T-helper 2 cell treated with Interferon-gamma antibody and Interleukin-4, amounts not matched to agents 5 μg/mL and 100 μg/mL, for 36 hours (primary cell): ENCODE measurements at regions not wholly inside any gene's neighbourhood (a gene's known extent, or its start where the extent isn't known, plus 50 kb on each side); places are given as distances from the start of the nearest gene placed in this dataset.

ENCODE experiments used
- DNase-seq: peaks from one replicate; pipeline ENCODE4 v3.0.0; 2021; ENCODE audit warnings: low spot score
- H3K27ac Mint-ChIP-seq: one replicate; pipeline ENCODE4 v1.8.0; 2021; ENCODE audit warnings: mild to moderate bottlenecking, mixed read lengths
- H3K27me3 Mint-ChIP-seq: one replicate; pipeline ENCODE4 v1.8.0; 2021; ENCODE audit warnings: low read depth, mixed read lengths
- H3K36me3 Mint-ChIP-seq: one replicate; pipeline ENCODE4 v1.8.0; 2021; ENCODE audit warnings: low read depth, mixed read lengths
- H3K4me1 Mint-ChIP-seq: one replicate; pipeline ENCODE4 v1.8.0; 2021; ENCODE audit warnings: low read depth, mixed read lengths
- H3K4me3 Mint-ChIP-seq: one replicate; pipeline ENCODE4 v1.8.0; 2022; ENCODE audit warnings: mild to moderate bottlenecking, moderate library complexity, mixed read lengths
- H3K9me3 Mint-ChIP-seq: one replicate; pipeline ENCODE4 v1.8.0; 2021; ENCODE audit warnings: mixed read lengths

- Mint-ChIP-seq H3K27ac (no peak overlapping the region), H3K9me3 (no peaks in the 10 kb centered on the region), H3K27me3 (no peaks in the 10 kb centered on the region), H3K4me1 (no peaks in the 10 kb centered on the region), H3K4me3 (no peak overlapping the region), H3K36me3 (no peaks in the 10 kb centered on the region)
- DNase-seq: no peak
These were observed 92.1 kb upstream of the FZD10 start for GRCh38 chr12:130070126-130070611.

GRCh38 chr12:130073721-130074120 is 88.5 kb upstream of the FZD10 start:
- DNase-seq: no peak
- no peak overlapping the region for H3K4me3 Mint-ChIP-seq

DNA sequence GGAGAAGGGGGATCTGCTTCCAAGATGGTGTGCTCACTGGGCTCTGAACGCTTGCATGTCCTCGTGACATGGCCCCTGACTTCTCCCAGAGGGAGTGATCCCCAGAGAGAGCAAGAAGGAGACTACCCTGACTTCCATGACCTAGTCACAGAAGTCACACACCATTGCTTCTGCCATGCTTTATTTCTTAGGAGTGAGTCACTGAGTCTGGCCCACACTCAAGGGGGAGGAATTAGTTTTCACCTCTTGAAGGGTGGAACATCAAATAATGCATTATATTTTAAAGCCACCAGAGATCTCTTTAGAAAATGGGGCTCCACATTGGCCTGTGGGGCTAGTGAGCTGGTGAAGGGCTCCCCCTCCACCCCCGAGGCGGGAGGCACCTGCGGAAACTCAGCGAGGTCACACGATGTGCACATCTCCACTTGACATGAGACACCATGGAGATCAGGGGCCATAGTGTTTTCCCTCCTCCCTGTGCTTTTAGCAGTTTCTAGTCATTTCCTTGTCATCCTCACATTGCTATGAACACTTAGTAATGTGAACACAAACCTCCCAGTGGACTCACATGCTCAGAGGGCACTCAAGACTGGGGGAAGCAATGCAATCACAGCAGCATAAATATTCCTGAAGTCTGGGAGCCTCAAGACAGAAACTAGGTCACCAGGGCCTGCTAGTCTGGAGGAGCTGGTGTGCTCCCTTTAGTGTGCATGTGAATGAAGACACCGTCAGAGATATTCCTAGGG is 87.4 kb upstream of the FZD10 start:
- Mint-ChIP-seq H3K9me3 (peaks cover 35% of the 10 kb centered on the region), H3K27me3 (no peaks in the 10 kb centered on the region), H3K27ac (no peak overlapping the region), H3K4me1 (no peaks in the 10 kb centered on the region), H3K36me3 (no peaks in the 10 kb centered on the region), H3K4me3 (no peak overlapping the region)
- no peak for DNase-seq

More at GRCh38 chr12:130073721-130074120, 88.5 kb upstream of the FZD10 start:
- Mint-ChIP-seq H3K27ac (no peak overlapping the region), H3K36me3 (no peaks in the 10 kb centered on the region), H3K27me3 (no peaks in the 10 kb centered on the region), H3K4me1 (no peaks in the 10 kb centered on the region), H3K9me3 (peaks cover 25% of the 10 kb centered on the region)

- Mint-ChIP-seq H3K4me3 (no peak overlapping the region), H3K27ac (no peak overlapping the region), H3K4me1 (no peaks in the 10 kb centered on the region), H3K36me3 (no peaks in the 10 kb centered on the region), H3K9me3 (peaks cover 35% of the 10 kb centered on the region), H3K27me3 (no peaks in the 10 kb centered on the region)
- no peak for DNase-seq
These were observed 86.7 kb upstream of the FZD10 start for GRCh38 chr12:130075497-130076076.

GRCh38 chr12:130076126-130076525 is 86.1 kb upstream of the FZD10 start:
- no peak overlapping the region for H3K4me3 Mint-ChIP-seq
- peaks cover 35% of the 10 kb centered on the region for H3K9me3 Mint-ChIP-seq
- no peak overlapping the region for H3K27ac Mint-ChIP-seq
- DNase-seq: no peak
- H3K36me3 Mint-ChIP-seq: no peaks in the 10 kb centered on the region
- H3K4me1 Mint-ChIP-seq: no peaks in the 10 kb centered on the region
- no peaks in the 10 kb centered on the region for H3K27me3 Mint-ChIP-seq

- DNase-seq: no peak
- no peaks in the 10 kb centered on the region for H3K36me3 Mint-ChIP-seq
- H3K9me3 Mint-ChIP-seq: peaks cover 35% of the 10 kb centered on the region
- H3K27ac Mint-ChIP-seq: no peak overlapping the region
- H3K4me3 Mint-ChIP-seq: no peak overlapping the region
- no peaks in the 10 kb centered on the region for H3K4me1 Mint-ChIP-seq
- H3K27me3 Mint-ChIP-seq: no peaks in the 10 kb centered on the region
These were observed 85.5 kb upstream of the FZD10 start for GRCh38 chr12:130076752-130077151.

GRCh38 chr12:130078852-130079251 is 83.4 kb upstream of the FZD10 start:
- Mint-ChIP-seq H3K4me3 (no peak overlapping the region), H3K27me3 (no peaks in the 10 kb centered on the region), H3K4me1 (peaks cover 3% of the 10 kb centered on the region), H3K9me3 (peaks cover 35% of the 10 kb centered on the region), H3K27ac (no peak overlapping the region), H3K36me3 (no peaks in the 10 kb centered on the region)
- DNase-seq: no peak

- H3K27ac Mint-ChIP-seq: no peak overlapping the region
- no peak overlapping the region for H3K4me3 Mint-ChIP-seq
- H3K27me3 Mint-ChIP-seq: no peaks in the 10 kb centered on the region
- H3K4me1 Mint-ChIP-seq: peaks cover 3% of the 10 kb centered on the region
- no peak for DNase-seq
- peaks cover 35% of the 10 kb centered on the region for H3K9me3 Mint-ChIP-seq
- H3K36me3 Mint-ChIP-seq: no peaks in the 10 kb centered on the region
These were observed 83.0 kb upstream of the FZD10 start for GRCh38 chr12:130079279-130079678.

GRCh38 chr12:130080205-130080604 is 82.1 kb upstream of the FZD10 start:
- no peak overlapping the region for H3K27ac Mint-ChIP-seq
- H3K36me3 Mint-ChIP-seq: no peaks in the 10 kb centered on the region
- H3K4me1 Mint-ChIP-seq: peaks cover 3% of the 10 kb centered on the region
- no peaks in the 10 kb centered on the region for H3K27me3 Mint-ChIP-seq
- no peak for DNase-seq
- H3K4me3 Mint-ChIP-seq: no peak overlapping the region
- H3K9me3 Mint-ChIP-seq: peaks cover 35% of the 10 kb centered on the region

DNA sequence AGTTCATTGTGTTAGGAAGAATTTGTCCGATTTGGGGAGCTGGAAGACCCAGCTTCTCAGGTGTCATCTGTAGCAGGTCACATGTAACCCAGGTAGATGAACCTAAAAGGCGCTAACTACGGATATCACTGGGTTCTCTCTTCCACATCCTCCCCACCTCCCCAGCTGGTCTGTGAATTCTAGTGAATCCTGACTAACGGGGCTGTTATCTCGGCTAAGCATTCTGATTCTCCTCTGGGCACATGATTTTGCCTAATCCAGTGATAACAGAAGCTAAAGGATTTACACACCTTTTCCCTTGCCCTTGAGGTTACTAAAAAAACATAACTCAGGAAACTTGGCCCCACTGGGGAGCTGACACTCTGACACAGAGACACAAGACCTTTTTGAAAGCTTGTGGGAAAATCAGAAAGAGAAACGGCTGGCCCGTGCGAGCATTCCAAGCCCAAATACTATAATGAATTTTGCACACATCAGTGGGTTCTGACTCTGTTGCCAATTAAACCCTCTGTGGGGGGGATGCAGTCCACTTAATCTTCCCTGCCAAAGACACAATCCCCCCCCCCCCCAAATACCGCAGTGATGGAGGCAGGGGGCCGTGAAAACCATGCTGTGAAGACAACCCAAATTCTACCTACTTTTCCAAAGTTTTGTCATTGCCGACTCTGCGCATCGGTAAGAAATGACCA is 81.0 kb upstream of the FZD10 start:
- Mint-ChIP-seq H3K4me3 (no peak overlapping the region), H3K36me3 (no peaks in the 10 kb centered on the region), H3K27ac (no peak overlapping the region), H3K27me3 (no peaks in the 10 kb centered on the region), H3K4me1 (peaks cover 5% of the 10 kb centered on the region), H3K9me3 (peaks cover 34% of the 10 kb centered on the region)
- no peak for DNase-seq

GRCh38 chr12:130083002-130083401 is 79.3 kb upstream of the FZD10 start:
- Mint-ChIP-seq H3K27me3 (no peaks in the 10 kb centered on the region), H3K27ac (no peak overlapping the region), H3K4me1 (peaks cover 11% of the 10 kb centered on the region), H3K36me3 (no peaks in the 10 kb centered on the region), H3K9me3 (peaks cover 17% of the 10 kb centered on the region), H3K4me3 (no peak overlapping the region)
- DNase-seq: no peak

DNA sequence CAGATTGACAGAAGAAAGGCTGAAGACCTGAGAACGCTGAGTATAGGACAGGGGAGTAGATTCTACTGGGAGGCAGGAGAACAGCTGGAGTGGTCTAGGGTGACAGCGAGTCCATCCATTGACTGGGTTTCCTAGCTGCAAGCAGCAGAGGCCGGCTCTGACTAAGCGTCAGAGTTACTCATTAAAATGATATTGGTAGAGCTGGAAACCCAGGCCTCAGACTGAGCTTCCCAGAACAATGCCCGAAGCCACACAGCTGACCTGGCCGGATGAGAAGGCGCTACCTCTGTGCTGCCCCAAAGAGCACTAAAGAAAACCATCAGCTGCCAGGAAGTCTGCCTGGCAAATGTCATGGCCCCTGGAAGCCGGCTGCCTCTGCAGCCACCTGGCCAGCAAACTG is 78.5 kb upstream of the FZD10 start:
- Mint-ChIP-seq H3K27ac (no peak overlapping the region), H3K4me3 (no peak overlapping the region), H3K27me3 (no peaks in the 10 kb centered on the region), H3K4me1 (peaks cover 11% of the 10 kb centered on the region), H3K36me3 (no peaks in the 10 kb centered on the region), H3K9me3 (peaks cover 10% of the 10 kb centered on the region)
- DNase-seq: no peak

GRCh38 chr12:130084359-130084758 is 77.9 kb upstream of the FZD10 start:
- Mint-ChIP-seq H3K27me3 (no peaks in the 10 kb centered on the region), H3K9me3 (peaks cover 4% of the 10 kb centered on the region), H3K36me3 (no peaks in the 10 kb centered on the region), H3K4me3 (no peak overlapping the region), H3K4me1 (peaks cover 11% of the 10 kb centered on the region), H3K27ac (no peak overlapping the region)
- DNase-seq: no peak

DNA sequence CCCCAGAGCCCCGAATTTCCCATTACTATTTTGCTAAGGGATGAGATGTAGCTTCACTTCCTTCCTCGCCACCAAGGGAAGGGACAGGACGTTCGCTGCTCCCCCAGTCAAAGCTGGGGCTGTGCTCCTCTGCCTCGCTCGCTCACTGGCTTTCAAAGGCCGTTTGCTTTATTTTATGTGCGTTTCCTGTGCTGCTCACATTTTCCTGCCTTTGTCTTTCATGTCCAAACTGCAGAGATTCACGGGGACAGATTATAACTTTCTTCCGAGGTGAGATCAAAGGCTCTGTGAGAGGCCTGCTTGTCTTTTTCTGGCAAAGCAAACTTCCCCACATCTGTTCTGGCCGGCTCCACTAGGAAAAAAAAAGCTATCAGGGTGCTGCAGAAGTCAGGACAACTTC is 76.0 kb upstream of the FZD10 start:
- Mint-ChIP-seq H3K4me1 (peaks cover 11% of the 10 kb centered on the region), H3K36me3 (no peaks in the 10 kb centered on the region), H3K27ac (no peak overlapping the region), H3K4me3 (no peak overlapping the region), H3K9me3 (peaks cover 2% of the 10 kb centered on the region), H3K27me3 (no peaks in the 10 kb centered on the region)
- no peak for DNase-seq
